Sigmoid colon (tissue), 6 donors: ENCODE measurements at regions not wholly inside any gene's neighbourhood (a gene's known extent, or its start where the extent isn't known, plus 50 kb on each side); places are given as distances from the start of the nearest gene placed in this dataset.

Source experiments
- DNase-seq: peaks from one replicate; pipeline ENCODE4 v3.0.0-alpha.2; 2019
- H3K27ac ChIP-seq, 4 donors: fragments of 200-600 bp; sonication (generic); one replicate each; pipeline ENCODE4 v1.5.1; 2016 to 2019; ENCODE audit warnings: mild to moderate bottlenecking in 1 of 4
- H3K27me3 ChIP-seq, 3 donors: fragments of 200-600 bp; sonication (generic); one replicate each; pipeline ENCODE4 v1.5.1; 2019; ENCODE audit warnings: mild to moderate bottlenecking in 1 of 3
- H3K36me3 ChIP-seq, 4 donors: fragments of 200-600 bp; sonication (generic); one replicate each; pipeline ENCODE4 v1.5.1; 2016 to 2019
- H3K4me1 ChIP-seq, 4 donors: fragments of 200-600 bp; sonication (generic); one replicate each; pipeline ENCODE4 v1.5.1; 2017 to 2019
- H3K4me3 ChIP-seq, 4 donors: fragments of 200-600 bp; sonication (generic); one replicate each; pipeline ENCODE4 v1.5.1; 2017 to 2019; ENCODE audit warnings: mild to moderate bottlenecking in 2 of 4, moderate library complexity in 1 of 4
- H3K9me3 ChIP-seq, 4 donors: fragments of 200-600 bp in 3 of 4; sonication (generic) in 3 of 4; one replicate each; pipeline versions ENCODE4 v1.5.1 to v1.6.1; 2013 to 2019
- EP300 ChIP-seq, 4 donors: sonication (generic); formaldehyde crosslinking; IDR thresholded peaks; one replicate each; pipeline ENCODE4 v1.6.1; 2017; ENCODE audit warnings: antibody characterized with exemption in 4 of 4
- POLR2A ChIP-seq, 2 donors: fragments of 450-650 bp; IDR thresholded peaks; one replicate each; pipeline ENCODE4 v1.6.1; 2016; ENCODE audit warnings: antibody characterized with exemption in 2 of 2, mild to moderate bottlenecking in 2 of 2, moderate library complexity in 2 of 2
- POLR2AphosphoS5 ChIP-seq, 4 donors: sonication (generic); formaldehyde crosslinking; IDR thresholded peaks; one replicate each; pipeline ENCODE4 v1.6.1; 2017; ENCODE audit warnings: antibody characterized with exemption in 4 of 4
- WGBS, 2 donors: extraction: QIAGEN DNeasy Blood & Tissue Kit; methylation state at CpG; one replicate each; pipeline ENCODE4 v1.1.7; 2013; 5-methylcytosine and 5-hydroxymethylcytosine counted together
- intact Hi-C: fragments of 100-400 bp; cut with DNase I; formaldehyde crosslinking; loops from one replicate; pipeline ENCODE4 v1.15.1; 2023
- TF ChIP-seq, protein P1 (sequence below), 4 experiments: fragments of 450-650 bp in 3 of 4; fragments of 200-600 bp in 1 of 4; IDR thresholded peaks; one replicate each; pipeline ENCODE4 v1.5.1; 2016 to 2019; ENCODE audit warnings: antibody characterized with exemption in 4 of 4, mild to moderate bottlenecking in 3 of 4, moderate library complexity in 2 of 4
- donor health status: healthy with polysubstance abuse.
- donor health status: healthy.

DNA sequence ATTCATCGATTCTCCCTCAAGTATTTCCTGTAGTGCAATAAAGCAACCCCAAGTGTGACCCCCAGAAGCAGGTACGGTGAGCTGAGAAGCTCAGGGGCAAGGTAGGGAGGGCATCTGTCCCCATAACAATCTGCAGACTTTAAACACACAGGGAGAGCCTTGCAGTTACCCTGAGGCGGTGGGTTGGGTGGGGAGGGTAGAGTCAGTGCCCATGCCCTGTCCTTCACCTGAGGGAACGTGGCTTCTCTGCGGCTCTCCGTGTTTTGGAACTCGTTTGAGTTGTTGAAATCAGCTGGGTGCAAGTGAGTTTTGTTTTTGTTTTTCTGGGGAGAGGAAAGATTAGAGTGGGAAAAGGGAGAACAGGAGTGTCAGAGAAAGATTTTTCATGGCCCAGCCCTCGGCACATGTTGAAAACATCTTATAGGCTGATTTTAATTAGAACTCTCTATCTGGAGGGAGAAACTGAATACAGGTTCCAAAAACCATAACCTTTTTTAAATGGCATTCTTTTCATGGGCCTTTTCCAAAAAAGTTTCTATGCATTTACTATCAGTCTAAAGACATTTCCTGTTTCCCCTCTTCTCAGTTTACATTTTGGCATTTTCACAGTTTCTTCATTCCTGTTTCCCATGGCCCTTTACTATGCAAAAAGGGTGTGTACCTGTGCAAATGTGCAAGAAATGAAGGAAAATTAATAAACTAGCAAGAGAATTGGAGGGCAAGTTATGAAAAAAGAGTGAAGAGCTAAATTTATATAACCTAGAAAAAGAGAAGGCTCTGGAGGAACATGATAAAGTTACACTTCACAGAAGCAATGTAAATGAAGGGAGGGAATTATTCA, 266.5 kb upstream of the VLDLR start:
- Histone ChIP-seq H3K27me3 (no peaks in the 10 kb centered on the region), H3K9me3 (no peaks in the 10 kb centered on the region), H3K4me1 (no peaks in the 10 kb centered on the region), H3K36me3 (no peaks in the 10 kb centered on the region), H3K27ac (no peak overlapping the region), H3K4me3 (no peak overlapping the region)
- intact Hi-C loops, result no loop called here
- 75 to 80% methylated on average over 8 of the region's 8 CpGs for WGBS, 2 donors
- no peak for DNase-seq
- TF ChIP-seq POLR2AphosphoS5 (IDR thresholded peaks at IDR 0.05), result no peak
- no peak for TF ChIP-seq EP300 (IDR thresholded peaks at IDR 0.05)
- TF ChIP-seq POLR2A (IDR thresholded peaks at IDR 0.05), result no peak
- TF ChIP-seq, protein P1, sequence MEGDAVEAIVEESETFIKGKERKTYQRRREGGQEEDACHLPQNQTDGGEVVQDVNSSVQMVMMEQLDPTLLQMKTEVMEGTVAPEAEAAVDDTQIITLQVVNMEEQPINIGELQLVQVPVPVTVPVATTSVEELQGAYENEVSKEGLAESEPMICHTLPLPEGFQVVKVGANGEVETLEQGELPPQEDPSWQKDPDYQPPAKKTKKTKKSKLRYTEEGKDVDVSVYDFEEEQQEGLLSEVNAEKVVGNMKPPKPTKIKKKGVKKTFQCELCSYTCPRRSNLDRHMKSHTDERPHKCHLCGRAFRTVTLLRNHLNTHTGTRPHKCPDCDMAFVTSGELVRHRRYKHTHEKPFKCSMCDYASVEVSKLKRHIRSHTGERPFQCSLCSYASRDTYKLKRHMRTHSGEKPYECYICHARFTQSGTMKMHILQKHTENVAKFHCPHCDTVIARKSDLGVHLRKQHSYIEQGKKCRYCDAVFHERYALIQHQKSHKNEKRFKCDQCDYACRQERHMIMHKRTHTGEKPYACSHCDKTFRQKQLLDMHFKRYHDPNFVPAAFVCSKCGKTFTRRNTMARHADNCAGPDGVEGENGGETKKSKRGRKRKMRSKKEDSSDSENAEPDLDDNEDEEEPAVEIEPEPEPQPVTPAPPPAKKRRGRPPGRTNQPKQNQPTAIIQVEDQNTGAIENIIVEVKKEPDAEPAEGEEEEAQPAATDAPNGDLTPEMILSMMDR (IDR thresholded peaks at IDR 0.05), result no peak

DNA sequence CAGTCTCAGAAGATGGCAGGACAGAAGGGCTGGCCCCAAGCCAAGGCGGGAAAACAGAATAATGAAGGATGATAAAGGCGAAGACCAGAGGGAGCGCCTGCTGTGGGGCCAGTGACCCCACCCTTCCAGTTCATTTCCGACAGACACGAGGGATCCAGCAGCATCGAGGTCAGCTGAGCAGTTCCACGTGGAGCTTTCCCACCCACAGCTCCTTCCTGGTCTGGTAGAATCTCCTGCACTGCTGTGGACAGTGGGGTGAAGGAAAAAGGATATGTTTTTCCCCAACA, 265.9 kb upstream of the VLDLR start:
- no peak for DNase-seq
- intact Hi-C loops, result no loop called here
- 71 to 72% methylated on average over 7 of the region's 7 CpGs for WGBS, 2 donors

DNA sequence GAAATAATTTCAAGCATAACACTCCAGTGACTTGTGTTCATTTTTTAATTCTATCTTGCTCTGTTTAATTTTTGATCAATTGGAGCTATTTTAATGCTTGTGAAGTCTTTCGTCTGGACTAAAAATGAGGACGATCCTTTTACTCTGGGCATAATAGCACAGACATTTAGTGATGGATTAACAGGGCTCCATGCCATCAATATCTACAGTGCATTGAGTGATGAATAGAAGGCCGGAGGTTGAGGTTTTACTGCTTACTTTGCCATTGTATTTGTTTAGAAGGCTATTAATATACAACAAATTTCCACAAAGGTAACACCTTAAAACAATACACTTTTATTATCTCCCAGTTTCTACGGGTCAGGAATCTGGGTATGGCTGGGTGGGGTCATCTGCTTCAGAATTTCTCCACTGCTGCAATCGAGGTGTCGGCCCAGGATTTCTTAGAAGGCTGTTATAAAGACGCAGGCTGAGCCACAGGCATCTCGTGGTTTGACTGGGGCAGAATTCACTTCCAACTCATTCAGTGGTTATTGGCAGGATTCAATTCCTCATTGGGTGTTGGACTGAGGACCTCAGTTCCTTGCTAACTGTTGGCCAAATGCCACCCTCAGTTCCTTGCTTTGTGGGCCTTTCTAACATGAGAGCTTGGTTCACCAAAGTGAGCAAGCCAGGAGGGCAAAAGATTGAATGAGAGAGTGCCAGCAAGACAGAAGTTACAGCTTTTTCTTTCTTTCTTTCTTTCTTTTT, 265.4 kb upstream of the VLDLR start:
- no peak overlapping the region for H3K4me3 ChIP-seq
- TF ChIP-seq POLR2A (IDR thresholded peaks at IDR 0.05), result no peak
- TF ChIP-seq POLR2AphosphoS5 (IDR thresholded peaks at IDR 0.05), result no peak
- TF ChIP-seq, protein P1 (IDR thresholded peaks at IDR 0.05), result no peak
- no peak for TF ChIP-seq EP300 (IDR thresholded peaks at IDR 0.05)
- DNase-seq, result no peak
- WGBS, 2 donors, result 49 to 81% methylated on average over 8 of the region's 8 CpGs
- H3K27me3 ChIP-seq, result no peaks in the 10 kb centered on the region
- no peaks in the 10 kb centered on the region for H3K4me1 ChIP-seq
- H3K27ac ChIP-seq, result no peak overlapping the region
- H3K9me3 ChIP-seq, result no peaks in the 10 kb centered on the region
- no peaks in the 10 kb centered on the region for H3K36me3 ChIP-seq
- intact Hi-C loops, result no loop called here

More for the DNA sequence above, 265.9 kb upstream of the VLDLR start:
- no peak for TF ChIP-seq POLR2AphosphoS5 (IDR thresholded peaks at IDR 0.05)
- Histone ChIP-seq H3K27ac (no peak overlapping the region), H3K27me3 (no peaks in the 10 kb centered on the region), H3K9me3 (no peaks in the 10 kb centered on the region), H3K4me3 (no peak overlapping the region), H3K36me3 (no peaks in the 10 kb centered on the region), H3K4me1 (no peaks in the 10 kb centered on the region)

DNA sequence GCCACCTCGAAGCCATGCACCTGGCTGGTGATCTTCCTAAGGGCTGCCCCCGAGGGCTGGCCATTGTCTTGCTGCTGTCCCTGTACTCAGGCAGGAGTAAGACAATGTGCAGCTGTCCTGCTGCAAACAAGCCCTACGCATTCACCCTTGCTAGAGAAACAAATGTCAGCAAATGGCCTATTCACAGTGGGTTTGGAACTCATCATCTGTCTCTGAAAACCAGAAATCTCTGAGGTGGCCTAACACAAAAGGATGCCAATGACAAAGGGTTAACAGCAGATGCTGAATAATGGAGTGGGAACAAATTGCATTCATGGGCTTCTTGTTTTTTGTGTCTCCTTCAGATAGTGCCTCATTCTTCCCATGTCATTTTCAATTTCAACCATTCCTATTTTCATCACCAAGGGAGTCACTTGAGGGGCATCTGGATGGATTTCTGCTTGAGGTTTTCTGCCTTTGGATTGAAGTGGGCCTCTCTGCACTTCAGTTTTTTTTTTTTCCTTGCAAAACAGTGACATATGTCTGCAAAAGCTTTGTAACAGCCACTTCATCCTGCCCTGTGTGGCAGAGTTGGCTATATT, 261.6 kb upstream of the VLDLR start:
- Histone ChIP-seq H3K27ac (no peak overlapping the region), H3K4me1 (no peaks in the 10 kb centered on the region), H3K4me3 (no peak overlapping the region), H3K27me3 (no peaks in the 10 kb centered on the region), H3K9me3 (no peaks in the 10 kb centered on the region), H3K36me3 (no peaks in the 10 kb centered on the region)
- intact Hi-C loops, result no loop called here
- TF ChIP-seq, protein P1 (IDR thresholded peaks at IDR 0.05), result no peak
- TF ChIP-seq POLR2A (IDR thresholded peaks at IDR 0.05) (no peak), POLR2AphosphoS5 (IDR thresholded peaks at IDR 0.05) (no peak), EP300 (IDR thresholded peaks at IDR 0.05) (no peak)
- DNase-seq, result no peak
- 77 to 90% methylated on average over 3 of the region's 3 CpGs for WGBS, 2 donors

DNA sequence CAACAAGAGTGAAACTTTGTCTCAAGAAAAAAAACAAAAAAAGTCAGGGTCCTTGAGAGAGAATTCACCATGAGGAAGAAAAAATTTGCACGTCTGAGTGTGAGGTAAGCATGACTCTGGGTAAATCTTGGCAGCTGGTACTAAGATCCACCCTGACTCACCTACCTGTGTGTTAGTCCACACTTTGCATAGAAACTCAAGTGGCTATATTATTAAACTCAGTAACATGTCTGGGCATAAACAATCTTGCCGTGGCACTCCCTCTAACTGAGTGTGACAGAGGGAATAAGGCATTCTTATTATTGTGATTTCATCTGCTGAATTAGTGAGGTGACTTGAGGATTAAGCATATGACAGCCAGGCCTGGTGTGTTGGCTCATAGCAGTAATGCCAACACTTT, 259.4 kb upstream of the VLDLR start:
- Histone ChIP-seq H3K4me3 (no peak overlapping the region), H3K4me1 (no peaks in the 10 kb centered on the region), H3K36me3 (no peaks in the 10 kb centered on the region), H3K27ac (no peak overlapping the region), H3K9me3 (no peaks in the 10 kb centered on the region), H3K27me3 (no peaks in the 10 kb centered on the region)
- intact Hi-C loops, result no loop called here
- DNase-seq, result no peak
- no peak for TF ChIP-seq POLR2A (IDR thresholded peaks at IDR 0.05)
- TF ChIP-seq, protein P1 (IDR thresholded peaks at IDR 0.05), result no peak
- no peak for TF ChIP-seq POLR2AphosphoS5 (IDR thresholded peaks at IDR 0.05)
- no peak for TF ChIP-seq EP300 (IDR thresholded peaks at IDR 0.05)
- WGBS, 2 donors, result 84 to 91% methylated on average over 2 of the region's 2 CpGs
